ENCODE measurements at regions not wholly inside any gene's neighbourhood (a gene's known extent, or its start where the extent isn't known, plus 50 kb on each side); places are given as distances from the start of the nearest gene placed in this dataset.

DNA sequence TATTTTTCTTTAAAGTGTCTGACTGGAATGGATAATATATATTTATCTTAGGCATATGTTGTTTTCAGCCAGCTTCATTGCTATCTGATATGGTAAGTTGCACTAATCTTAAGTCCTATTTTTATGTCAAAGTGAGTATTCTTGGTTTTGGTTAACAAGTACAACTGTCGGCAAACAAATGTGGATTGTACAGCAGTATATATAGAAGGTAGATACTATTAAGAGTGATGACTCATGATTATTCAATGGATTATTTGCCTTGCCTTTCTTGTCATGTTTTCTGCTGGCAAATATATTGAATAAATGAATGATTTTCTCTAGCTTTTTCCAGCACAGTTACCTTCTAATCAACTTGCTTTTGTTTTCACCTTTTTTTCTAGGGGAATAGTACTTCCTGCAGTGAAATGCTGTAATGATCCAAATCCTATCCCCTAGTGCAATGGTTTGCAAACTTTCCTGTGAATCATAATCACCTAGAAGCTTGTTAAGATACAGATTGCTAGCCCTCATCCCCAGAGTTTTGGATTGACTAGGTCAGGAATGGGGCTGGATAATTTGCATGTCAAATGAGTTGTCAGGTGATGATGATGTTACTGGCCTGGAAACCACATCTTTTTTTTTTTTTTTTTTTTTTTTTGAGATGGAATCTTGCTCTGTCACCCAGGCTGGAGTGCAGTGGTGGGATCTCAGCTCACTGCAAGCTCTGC lies 60.8 kb upstream of the ARRDC3 start:
- DNase-seq: no peak

- no peak for DNase-seq
Measured at GRCh38 chr5:91443023-91443422, 59.9 kb upstream of the ARRDC3 start.

GRCh38 chr5:91441082-91441481 lies 58.0 kb upstream of the ARRDC3 start:
- no peak for DNase-seq

GRCh38 chr5:91438871-91439270 lies 55.8 kb upstream of the ARRDC3 start:
- no peak for DNase-seq

DNA sequence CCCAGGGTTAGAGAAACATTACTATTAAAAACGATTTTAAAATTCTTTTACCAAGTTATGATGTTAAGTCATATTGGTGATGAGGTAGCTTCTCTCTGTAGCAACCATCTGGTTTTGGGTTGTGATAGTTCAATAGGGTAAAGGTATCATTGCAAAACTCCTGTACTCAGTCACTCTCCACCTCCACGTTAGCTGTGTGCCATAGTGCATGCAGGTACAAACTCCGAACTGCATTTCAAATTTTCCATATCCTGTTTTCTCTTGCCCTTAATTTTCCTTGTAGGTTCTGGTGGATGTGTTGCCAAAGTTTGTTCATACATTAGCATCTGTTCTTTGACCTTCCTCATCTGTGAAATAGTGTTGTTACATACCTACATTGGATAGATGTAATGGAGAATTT lies 53.1 kb upstream of the ARRDC3 start:
- DNase-seq: no peak

- DNase-seq: no peak
Measured at GRCh38 chr5:91434348-91434747, 51.2 kb upstream of the ARRDC3 start.

DNA sequence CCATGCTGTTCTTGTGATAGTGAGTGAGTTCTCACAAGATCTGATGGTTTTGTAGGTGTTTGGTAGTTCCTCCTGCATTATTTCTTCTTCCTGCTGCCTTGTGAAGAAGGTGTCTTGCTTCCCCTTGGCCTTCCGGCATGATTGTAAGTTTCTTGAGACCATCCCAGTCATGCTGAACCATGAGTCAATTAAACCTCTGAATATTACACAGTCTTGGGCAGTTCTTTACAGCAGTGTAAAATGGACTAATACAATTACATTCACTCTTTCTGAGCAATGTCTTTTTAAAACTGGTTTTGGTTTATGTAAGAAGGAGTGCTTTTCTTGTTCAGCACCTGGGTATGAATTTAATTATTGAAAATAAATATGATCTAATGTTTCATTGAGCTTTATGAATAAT lies 50.7 kb upstream of the ARRDC3 start:
- DNase-seq: no peak
